GM12878 (cell line): ENCODE measurements at regions not wholly inside any gene's neighbourhood (a gene's known extent, or its start where the extent isn't known, plus 50 kb on each side); places are given as distances from the start of the nearest gene placed in this dataset.
"Not testable (repeated sequence)": the region's sequence is repeated elsewhere in the genome, so short reads cannot be mapped to it uniquely, and the experiment has no call there.

Experiments used
- ATAC-seq: fragments of 200-7000 bp; cut with Tn5 transposase; 3 replicates; pipeline ENCODE4 v1.9.1; 2020; ENCODE audit warnings: mild to moderate bottlenecking, moderate library complexity
- BruUV-seq: library from RNA; stranded (reverse); fragments of 400-500 nt; replicated peaks from 2 replicates; lab custom pipeline; 2021; lab: Mats Ljungman, UMichigan
- CTCF ChIA-PET: fragments of 300-600 bp; sonication (Branson Sonifier 250); formaldehyde crosslinking; extraction: SDS; loops from one replicate; lab custom pipeline; 2021; ENCODE audit warnings: inconsistent platforms; lab: Yijun Ruan, JAX
- POLR2A ChIA-PET: fragments of 350-600 bp; formaldehyde crosslinking; extraction: SDS; loops from one replicate; lab custom pipeline; 2021; ENCODE audit warnings: inconsistent platforms; lab: Charles Lee
- RAD21 ChIA-PET: fragments of 300-600 bp; sonication (Branson Sonifier 250); formaldehyde crosslinking; loops from one replicate; lab custom pipeline; 2023; ENCODE audit warnings: antibody characterized with exemption; ENCODE audit not compliant: unreplicated experiment; lab: Charles Lee
- SMC1A ChIA-PET: fragments of 300-600 bp; sonication (Branson Sonifier 250); formaldehyde crosslinking; loops from one replicate; lab custom pipeline; 2023; ENCODE audit not compliant: unreplicated experiment, uncharacterized antibody; lab: Charles Lee
- DNase-seq: peaks from one replicate; pipeline ENCODE4 v3.0.0-alpha.2; 2011; ENCODE audit warnings: low read depth, low spot score
- FAIRE-seq: peaks from 3 replicates; lab custom pipeline; 2011; peaks lifted over from hg19 to GRCh38; lab: Jason Lieb, UNC
- H2AFZ ChIP-seq: 2 replicates; pipeline ENCODE4 v1.6.0; 2011; ENCODE audit warnings: low read depth, low read length, control low read depth; ENCODE audit not compliant: control insufficient read depth
- H3K27ac ChIP-seq: 2 replicates; pipeline ENCODE4 v1.5.1; 2011; ENCODE audit warnings: control low read depth; ENCODE audit not compliant: control insufficient read depth, insufficient read depth
- H3K27me3 ChIP-seq, 2 experiments: replicated peaks in 1 of 2; 2 replicates each; pipeline versions ENCODE4 v1.6.0 to v1.6.1; 2011; ENCODE audit warnings: low read length in 1 of 2; ENCODE audit not compliant: control insufficient read depth in 2 of 2, insufficient read depth in 2 of 2
- H3K36me3 ChIP-seq, 2 experiments: 2 replicates each; pipeline ENCODE4 v1.5.1; 2011; ENCODE audit warnings: low read length in 1 of 2; ENCODE audit not compliant: control insufficient read depth in 2 of 2, insufficient read depth in 2 of 2
- H3K4me1 ChIP-seq: 2 replicates; pipeline ENCODE4 v1.6.1; 2011; ENCODE audit warnings: mild to moderate bottlenecking, low read length, moderate library complexity, mixed read lengths; ENCODE audit not compliant: control insufficient read depth, insufficient read depth
- H3K4me2 ChIP-seq: 2 replicates; pipeline ENCODE4 v1.6.0; 2011; ENCODE audit warnings: control low read depth; ENCODE audit not compliant: control insufficient read depth, insufficient read depth
- H3K4me3 ChIP-seq: fragments of 200-600 bp; sonication (generic); 2 replicates; pipeline ENCODE4 v1.5.1; 2016
- H3K79me2 ChIP-seq: 2 replicates; pipeline ENCODE4 v1.6.0; 2011; ENCODE audit warnings: low read length; ENCODE audit not compliant: control insufficient read depth, insufficient read depth
- H3K9ac ChIP-seq: 2 replicates; pipeline ENCODE4 v1.8.0; 2011; ENCODE audit warnings: low read length, control low read depth, mixed read lengths; ENCODE audit not compliant: control insufficient read depth, insufficient read depth
- H3K9me3 ChIP-seq: replicated peaks from 3 replicates; pipeline ENCODE4 v1.5.1; 2011; ENCODE audit warnings: mild to moderate bottlenecking, low read length; ENCODE audit not compliant: control insufficient read depth, insufficient read depth
- H4K20me1 ChIP-seq: 2 replicates; pipeline ENCODE4 v1.6.0; 2011; ENCODE audit not compliant: control insufficient read depth, insufficient read depth
- ASH2L ChIP-seq: fragments of 300-600, 200-600 bp; sonication (generic); IDR thresholded peaks from 2 replicates; pipeline ENCODE4 v1.6.1; 2017; ENCODE audit warnings: low read depth, mild to moderate bottlenecking, borderline replicate concordance
- ATF7 ChIP-seq: fragments of 450-650 bp; IDR thresholded peaks from 2 replicates; pipeline ENCODE4 v1.6.1; 2016; ENCODE audit warnings: low read depth, mild to moderate bottlenecking
- BCL11A ChIP-seq: IDR thresholded peaks from 2 replicates; pipeline ENCODE4 v1.6.1; 2011; ENCODE audit warnings: low read depth, low read length
- EGR1 ChIP-seq, 2 experiments: IDR thresholded peaks; 1 replicate in 1 of 2; 2 replicates in 1 of 2; pipeline ENCODE4 v1.6.1; 2011 to 2012; ENCODE audit warnings: low read depth in 2 of 2, low read length in 2 of 2, borderline replicate concordance in 1 of 2, mild to moderate bottlenecking in 1 of 2, moderate library complexity in 1 of 2
- FOXM1 ChIP-seq: IDR thresholded peaks from 2 replicates; pipeline ENCODE4 v1.6.1; 2012; ENCODE audit warnings: low read depth, mild to moderate bottlenecking, inconsistent platforms, low read length, moderate library complexity
- HCFC1 ChIP-seq: fragments of 150-350 bp; IDR thresholded peaks from 2 replicates; pipeline ENCODE4 v1.6.1; 2014; ENCODE audit warnings: low read length
- IRF4 ChIP-seq: IDR thresholded peaks from 2 replicates; pipeline ENCODE4 v1.6.1; 2011; ENCODE audit warnings: low read depth, low read length
- MEF2A ChIP-seq: IDR thresholded peaks from 2 replicates; pipeline ENCODE4 v1.6.1; 2011; ENCODE audit warnings: low read depth, mild to moderate bottlenecking, low read length, moderate library complexity; ENCODE audit not compliant: insufficient read depth
- NR2C2 ChIP-seq: IDR thresholded peaks from 2 replicates; pipeline ENCODE4 v1.6.1; 2011; ENCODE audit warnings: borderline replicate concordance, low read depth; ENCODE audit not compliant: control insufficient read depth, insufficient read length
- PML ChIP-seq: IDR thresholded peaks from 2 replicates; pipeline ENCODE4 v1.6.1; 2012; ENCODE audit warnings: low read length, inconsistent platforms
- POU2F2 ChIP-seq: IDR thresholded peaks from 3 replicates; pipeline ENCODE4 v1.6.1; 2011; ENCODE audit warnings: low read depth, mild to moderate bottlenecking, low read length, borderline replicate concordance
- RB1 ChIP-seq: fragments of 450-650 bp; formaldehyde crosslinking; IDR thresholded peaks from 2 replicates; pipeline ENCODE4 v1.6.1; 2017; ENCODE audit warnings: mild to moderate bottlenecking, borderline replicate concordance
- SIX5 ChIP-seq: IDR thresholded peaks from 2 replicates; pipeline ENCODE4 v1.6.1; 2011; ENCODE audit warnings: mild to moderate bottlenecking, low read depth, low read length, moderate library complexity; ENCODE audit not compliant: severe bottlenecking
- TARDBP ChIP-seq: IDR thresholded peaks from 2 replicates; pipeline ENCODE4 v1.6.1; 2016; ENCODE audit warnings: borderline replicate concordance
- ZBED1 ChIP-seq: IDR thresholded peaks from 2 replicates; pipeline ENCODE4 v1.6.1; 2016; ENCODE audit warnings: borderline replicate concordance
- ZZZ3 ChIP-seq: IDR thresholded peaks from 2 replicates; pipeline ENCODE4 v1.6.1; 2011; ENCODE audit warnings: low read depth; ENCODE audit not compliant: control insufficient read depth, insufficient read length
- WGBS: methylation state at CpG from one replicate; pipeline ENCODE4 v1.1.6; 2016; ENCODE audit warnings: low lambda C conversion rate; ENCODE audit not compliant: insufficient replicate concordance, insufficient coverage; ENCODE audit errors: missing lambda C conversion rate; 5-methylcytosine and 5-hydroxymethylcytosine counted together
- in situ Hi-C: fragments of 300-500 bp; cut with MboI; formaldehyde crosslinking; loops from 9 replicates; pipeline ENCODE4 v1.14.3; 2018; ENCODE audit warnings: mixed read lengths
- intact Hi-C: fragments of 100-400 bp; cut with micrococcal nuclease; formaldehyde crosslinking; loops from one replicate; pipeline ENCODE4 v1.14.2; 2022; ENCODE audit not compliant: unreplicated experiment

DNA sequence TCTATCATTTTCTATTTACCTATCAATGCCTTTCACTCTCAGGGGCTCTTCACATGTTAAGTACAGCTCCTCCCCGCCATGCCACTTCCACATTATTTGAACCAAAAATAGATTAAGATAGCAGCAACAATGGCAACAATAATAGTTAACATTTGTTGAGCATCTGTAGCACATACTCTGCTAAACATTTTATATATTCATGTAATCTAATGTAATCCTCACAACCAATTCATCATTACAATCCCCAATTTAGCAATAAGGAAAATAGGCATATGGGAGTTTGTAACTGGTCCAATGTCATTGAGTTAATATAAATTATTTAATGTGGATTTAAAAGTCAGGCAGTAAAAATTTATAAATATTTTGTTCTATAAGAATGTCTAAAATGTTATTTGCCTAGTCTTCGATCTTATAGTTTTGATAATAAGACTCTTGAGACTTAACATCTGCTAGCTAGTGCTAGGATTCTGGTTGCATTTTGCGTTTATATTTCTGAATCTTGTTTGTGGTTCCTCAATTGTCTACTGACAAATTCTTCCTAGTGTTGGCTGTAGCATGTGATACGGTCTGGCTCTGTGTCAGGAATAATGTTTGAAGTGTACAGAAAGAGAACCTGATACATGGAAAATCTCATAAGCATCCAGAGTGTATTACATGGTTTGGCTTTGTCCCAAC, 621.5 kb upstream of the LUZP2 start:
- no peak overlapping the region for H3K27ac ChIP-seq
- no peak for TF ChIP-seq PML
- no peak for TF ChIP-seq RB1
- TF ChIP-seq NR2C2: no peak
- no peak for TF ChIP-seq TARDBP
- TF ChIP-seq BCL11A: no peak
- no peak for TF ChIP-seq ZBED1
- no peak for TF ChIP-seq SIX5
- TF ChIP-seq IRF4: no peak
- TF ChIP-seq ATF7: no peak
- TF ChIP-seq MEF2A: no peak
- TF ChIP-seq FOXM1: no peak
- TF ChIP-seq ZZZ3: no peak
- no peak for TF ChIP-seq EGR1 (IDR thresholded peaks at IDR 0.05; ENCODE audit: borderline replicate concordance in 1 of 2, low read depth in 2 of 2, low read length in 2 of 2)
- no peak for TF ChIP-seq ASH2L
- TF ChIP-seq HCFC1: no peak
- TF ChIP-seq POU2F2: no peak
- ChIA-PET RAD21 (no interaction called here), SMC1A (no interaction called here), CTCF (no interaction called here), POLR2A (no interaction called here)
- H4K20me1 ChIP-seq: no peaks in the 10 kb centered on the region
- DNase-seq: no peak
- no peak overlapping the region for H2AFZ ChIP-seq
- no peaks in the 10 kb centered on the region for H3K79me2 ChIP-seq
- H3K36me3 ChIP-seq: no peaks in the 10 kb centered on the region
- 16% methylated on average over 4 of the region's 4 CpGs for WGBS
- no peak overlapping the region for H3K4me2 ChIP-seq
- no peak for ATAC-seq
- intact Hi-C loops: no loop called here
- H3K4me3 ChIP-seq: no peak overlapping the region
- no peak for FAIRE-seq
- BruUV-seq: no TSS peak
- no peaks in the 10 kb centered on the region for H3K4me1 ChIP-seq
- no peaks in the 10 kb centered on the region for H3K27me3 ChIP-seq
- in situ Hi-C loops: no loop called here
- H3K9ac ChIP-seq: no peak overlapping the region
- no peaks in the 10 kb centered on the region; the same call in 2 of the 3 replicates for H3K9me3 ChIP-seq

- H2AFZ ChIP-seq, H4K20me1 ChIP-seq, H3K4me1 ChIP-seq, SMC1A ChIA-PET, H3K36me3 ChIP-seq, H3K27me3 ChIP-seq, H3K4me3 ChIP-seq, DNase-seq, CTCF ChIA-PET, in situ Hi-C loops, BruUV-seq, FAIRE-seq, ATAC-seq, RAD21 ChIA-PET, H3K27ac ChIP-seq, H3K9ac ChIP-seq, H3K4me2 ChIP-seq, H3K9me3 ChIP-seq, POLR2A ChIA-PET, H3K79me2 ChIP-seq, intact Hi-C loops: not testable (repeated sequence)
- WGBS: 51% methylated on average over 22 of the region's 26 CpGs
Observed at GRCh38 chr11:23883426-23884048, 613.3 kb upstream of the LUZP2 start.
